PC-9 (cell line): ENCODE measurements at regions not wholly inside any gene's neighbourhood (a gene's known extent, or its start where the extent isn't known, plus 50 kb on each side); places are given as distances from the start of the nearest gene placed in this dataset.

ENCODE experiments used
- CTCF ChIP-seq: fragments of 200-600 bp; sonication (generic); conservative IDR thresholded peaks from 2 replicates; pipeline ENCODE4 v1.6.1; 2017; ENCODE audit warnings: mixed run types, antibody characterized with exemption, mild to moderate bottlenecking, moderate library complexity
- EZH2 ChIP-seq: fragments of 200-600 bp; sonication (generic); IDR thresholded peaks from 2 replicates; pipeline ENCODE4 v1.8.0; 2017; ENCODE audit warnings: antibody characterized with exemption, low read depth

GRCh38 chr2:88871336-88871735 lies 179.9 kb downstream of the RPIA start:
- TF ChIP-seq CTCF: no peak
- no peak for TF ChIP-seq EZH2
